Aorta (tissue), 5 donors: ENCODE measurements at regions not wholly inside any gene's neighbourhood (a gene's known extent, or its start where the extent isn't known, plus 50 kb on each side); places are given as distances from the start of the nearest gene placed in this dataset.
"Not testable (repeated sequence)": the region's sequence is repeated elsewhere in the genome, so short reads cannot be mapped to it uniquely, and the experiment has no call there.

Experiments
- ATAC-seq: fragments of 200-7000 bp; cut with Tn5 transposase; one replicate; pipeline ENCODE4 v1.9.1; 2022; ENCODE audit warnings: moderate library complexity; ENCODE audit not compliant: low FRiP score
- DNase-seq, 2 donors: peaks; one replicate each; pipeline ENCODE4 v3.0.0-alpha.2; 2020
- H3K27ac ChIP-seq, 2 donors: one replicate each; pipeline ENCODE4 v1.5.1; 2013; ENCODE audit warnings: low read length in 2 of 2, mild to moderate bottlenecking in 2 of 2, moderate library complexity in 2 of 2, control low read depth in 1 of 2, inconsistent platforms in 1 of 2, low read depth in 1 of 2
- H3K27me3 ChIP-seq, 2 donors: one replicate each; pipeline ENCODE4 v1.6.1; 2013; ENCODE audit warnings: control low read depth in 1 of 2, low read length in 1 of 2, mild to moderate bottlenecking in 1 of 2, moderate library complexity in 1 of 2; ENCODE audit not compliant: insufficient read depth in 2 of 2, control insufficient read depth in 1 of 2
- H3K36me3 ChIP-seq, 2 donors: one replicate each; pipeline ENCODE4 v1.6.1; 2013; ENCODE audit warnings: control low read depth in 1 of 2, low read length in 1 of 2, mild to moderate bottlenecking in 1 of 2; ENCODE audit not compliant: insufficient read depth in 2 of 2, control insufficient read depth in 1 of 2
- H3K4me1 ChIP-seq, 2 donors: one replicate each; pipeline ENCODE4 v1.6.1; 2013; ENCODE audit warnings: low read length in 2 of 2, control low read depth in 1 of 2, mild to moderate bottlenecking in 1 of 2, moderate library complexity in 1 of 2; ENCODE audit not compliant: insufficient read depth in 2 of 2, control insufficient read depth in 1 of 2
- H3K4me3 ChIP-seq, 2 donors: one replicate each; pipeline ENCODE4 v1.5.1; 2013; ENCODE audit warnings: low read length in 2 of 2, control low read depth in 1 of 2, mild to moderate bottlenecking in 1 of 2
- H3K9me3 ChIP-seq: one replicate; pipeline ENCODE4 v1.6.1; 2013; ENCODE audit warnings: mild to moderate bottlenecking, low read length; ENCODE audit not compliant: control insufficient read depth
- WGBS, 2 donors: extraction: QIAGEN DNeasy Blood & Tissue Kit; methylation state at CpG; one replicate each; pipeline ENCODE4 v1.1.7; 2013; 5-methylcytosine and 5-hydroxymethylcytosine counted together
- intact Hi-C, 2 donors: fragments of 100-400 bp; cut with DNase I; formaldehyde crosslinking; loops; one replicate each; pipeline versions ENCODE4 v1.14.2 to v1.15.0; 2022
- donor health status: healthy with polysubstance abuse.
- donor health status: Bipolar disorder and iron deficiency.
- donor health status: DM: no; HTN: no; CAD: no.
- donor health status: DM: no; HTN: no; CAD: no.
- donor health status: DM: yes; HTN: yes; CAD: no.

- intact Hi-C loops, result loop anchor here in 1 of 2 donors (10.0 kb wide), 1 partner anchor 172 kb away; no protein-coding TSS in a partner anchor
- 75 to 82% methylated on average over 1 of the region's 1 CpG for WGBS, 2 donors
- no peak for ATAC-seq
These were observed 560.6 kb downstream of the TOX3 start for GRCh38 chr16:51986301-51986700.

GRCh38 chr16:51985126-51985525, 561.8 kb downstream of the TOX3 start:
- intact Hi-C loops, result loop anchor here in 1 of 2 donors (10.0 kb wide), 1 partner anchor 170 kb away; no protein-coding TSS in a partner anchor
- Histone ChIP-seq H3K36me3 (no peaks in the 10 kb centered on the region), H3K4me1 (no peaks in the 10 kb centered on the region), H3K9me3 (no peaks in the 10 kb centered on the region), H3K4me3 (no peak overlapping the region), H3K27me3 (no peaks in the 10 kb centered on the region), H3K27ac (no peak overlapping the region)
- 34 to 42% methylated on average over 2 of the region's 2 CpGs for WGBS, 2 donors
- ATAC-seq (no peak), DNase-seq (no peak)

More at GRCh38 chr16:51986301-51986700, 560.6 kb downstream of the TOX3 start:
- H3K4me3 ChIP-seq, result no peak overlapping the region
- no peak for DNase-seq
- H3K36me3 ChIP-seq, result no peaks in the 10 kb centered on the region
- H3K4me1 ChIP-seq, result no peaks in the 10 kb centered on the region
- no peak overlapping the region for H3K27ac ChIP-seq
- no peaks in the 10 kb centered on the region for H3K9me3 ChIP-seq
- no peaks in the 10 kb centered on the region for H3K27me3 ChIP-seq

GRCh38 chr16:51984395-51984794, 562.5 kb downstream of the TOX3 start:
- DNase-seq (no peak), ATAC-seq (no peak)
- 48 to 51% methylated on average over 2 of the region's 2 CpGs for WGBS, 2 donors
- intact Hi-C loops, result loop anchor here (5.0 to 10.0 kb wide), 2 partner anchors 167 to 170 kb away; no protein-coding TSS in a partner anchor
- Histone ChIP-seq H3K4me1 (no peaks in the 10 kb centered on the region), H3K27ac (no peak overlapping the region), H3K9me3 (no peaks in the 10 kb centered on the region), H3K36me3 (no peaks in the 10 kb centered on the region), H3K27me3 (no peaks in the 10 kb centered on the region), H3K4me3 (no peak overlapping the region)

GRCh38 chr16:51982715-51983680, 563.9 kb downstream of the TOX3 start:
- intact Hi-C loops, result loop anchor here (5.0 to 10.0 kb wide), 2 partner anchors 166 to 168 kb away; no protein-coding TSS in a partner anchor
- Histone ChIP-seq H3K9me3 (no peaks in the 10 kb centered on the region), H3K27ac (no peak overlapping the region), H3K4me1 (no peaks in the 10 kb centered on the region), H3K27me3 (no peaks in the 10 kb centered on the region), H3K4me3 (no peak overlapping the region), H3K36me3 (no peaks in the 10 kb centered on the region)
- ATAC-seq (no peak), DNase-seq (no peak)
- WGBS, 2 donors, result 37 to 39% methylated on average over 11 of the region's 11 CpGs

- intact Hi-C loops, result loop anchor here (5.0 to 10.0 kb wide), 2 partner anchors 164 to 167 kb away; no protein-coding TSS in a partner anchor
- Histone ChIP-seq H3K9me3 (no peaks in the 10 kb centered on the region), H3K36me3 (no peaks in the 10 kb centered on the region), H3K27me3 (no peaks in the 10 kb centered on the region), H3K27ac (no peak overlapping the region), H3K4me1 (no peaks in the 10 kb centered on the region), H3K4me3 (no peak overlapping the region)
- ATAC-seq (no peak), DNase-seq (no peak)
- 72 to 78% methylated on average over 3 of the region's 3 CpGs for WGBS, 2 donors
These were observed 565.2 kb downstream of the TOX3 start for GRCh38 chr16:51981725-51982124.

GRCh38 chr16:51977506-51977905, 569.4 kb downstream of the TOX3 start:
- intact Hi-C loops, H3K9me3 ChIP-seq: not testable (repeated sequence)

GRCh38 chr16:51971184-51971583, 575.8 kb downstream of the TOX3 start:
- Histone ChIP-seq H3K36me3 (no peaks in the 10 kb centered on the region), H3K9me3 (no peaks in the 10 kb centered on the region), H3K4me1 (no peaks in the 10 kb centered on the region), H3K27me3 (no peaks in the 10 kb centered on the region), H3K27ac (no peak overlapping the region), H3K4me3 (no peak overlapping the region)
- DNase-seq (no peak), ATAC-seq (no peak)
- intact Hi-C loops, result no loop called here
- whole genome bisulfite sequencing, 2 donors, result 64 to 70% methylated on average over 4 of the region's 4 CpGs

More at GRCh38 chr16:51977506-51977905, 569.4 kb downstream of the TOX3 start:
- not testable (repeated sequence) for ATAC-seq, H3K27ac ChIP-seq, DNase-seq, H3K4me1 ChIP-seq, H3K27me3 ChIP-seq, H3K36me3 ChIP-seq, H3K4me3 ChIP-seq
- 94 to 98% methylated on average over 2 of the region's 2 CpGs for WGBS, 2 donors

- no peak overlapping the region for H3K27ac ChIP-seq
- intact Hi-C loops, result no loop called here
- no peaks in the 10 kb centered on the region for H3K27me3 ChIP-seq
- H3K4me1 ChIP-seq, result no peaks in the 10 kb centered on the region
- H3K4me3 ChIP-seq, result no peak overlapping the region
- WGBS, 2 donors, result 81 to 90% methylated on average over 1 of the region's 1 CpG
- DNase-seq (no peak), ATAC-seq (no peak)
- H3K36me3 ChIP-seq, result no peaks in the 10 kb centered on the region
- H3K9me3 ChIP-seq, result no peaks in the 10 kb centered on the region
These were observed 578.2 kb downstream of the TOX3 start for GRCh38 chr16:51968749-51969148.

GRCh38 chr16:51967646-51968045, 579.3 kb downstream of the TOX3 start:
- no peak for DNase-seq
- Histone ChIP-seq H3K4me3 (no peak overlapping the region), H3K4me1 (no peaks in the 10 kb centered on the region), H3K36me3 (no peaks in the 10 kb centered on the region), H3K27me3 (no peaks in the 10 kb centered on the region), H3K9me3 (no peaks in the 10 kb centered on the region), H3K27ac (no peak overlapping the region)
- 15 to 22% methylated on average over 4 of the region's 4 CpGs for WGBS, 2 donors
- no peak for ATAC-seq
- intact Hi-C loops, result no loop called here
